Stimulated activated CD4-positive, alpha-beta T cell treated with anti-CD3 and anti-CD28 coated beads, Interleukin-2, amount 100 ng/mL, for 48 hours (primary cell): ENCODE measurements at regions not wholly inside any gene's neighbourhood (a gene's known extent, or its start where the extent isn't known, plus 50 kb on each side); places are given as distances from the start of the nearest gene placed in this dataset.

Experiments
- DNase-seq, 2 donors: peaks; one replicate each; pipeline ENCODE4 v3.0.0-alpha.2; 2020

DNA sequence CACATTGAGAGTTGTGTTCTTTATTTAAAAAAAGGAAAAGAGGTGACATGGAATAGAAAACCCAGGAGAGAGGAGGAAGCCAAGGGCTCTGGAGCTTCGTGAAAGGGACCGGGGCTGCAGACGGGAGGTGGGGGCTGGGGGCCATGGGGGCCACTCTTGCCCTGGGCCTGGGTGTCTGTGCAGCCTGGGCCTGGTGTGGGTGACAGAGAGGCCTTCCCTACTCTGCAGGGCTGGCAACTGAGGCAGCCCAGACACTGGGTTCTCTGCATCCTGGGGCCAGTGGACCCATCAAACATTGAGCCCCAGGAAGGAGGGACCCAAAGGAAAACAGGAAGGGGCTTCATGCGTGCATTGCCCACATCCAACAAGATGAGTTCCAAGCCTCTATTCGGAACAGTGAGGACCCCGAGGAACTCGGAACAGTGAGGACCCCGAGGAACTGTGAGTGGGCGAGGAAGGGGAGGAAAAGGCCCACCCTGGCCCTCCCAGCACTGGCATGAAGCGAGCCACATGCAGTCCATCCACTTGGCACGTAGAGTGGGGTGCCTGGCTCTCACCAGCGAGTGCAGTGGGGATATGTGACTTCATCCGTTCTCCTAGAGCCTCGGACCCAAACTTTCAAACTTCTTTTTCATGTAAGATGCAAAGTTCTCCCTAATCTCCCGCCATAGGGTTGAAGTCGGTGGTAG lies 1121.6 kb downstream of the BRD1 start:
- no peak for DNase-seq

DNA sequence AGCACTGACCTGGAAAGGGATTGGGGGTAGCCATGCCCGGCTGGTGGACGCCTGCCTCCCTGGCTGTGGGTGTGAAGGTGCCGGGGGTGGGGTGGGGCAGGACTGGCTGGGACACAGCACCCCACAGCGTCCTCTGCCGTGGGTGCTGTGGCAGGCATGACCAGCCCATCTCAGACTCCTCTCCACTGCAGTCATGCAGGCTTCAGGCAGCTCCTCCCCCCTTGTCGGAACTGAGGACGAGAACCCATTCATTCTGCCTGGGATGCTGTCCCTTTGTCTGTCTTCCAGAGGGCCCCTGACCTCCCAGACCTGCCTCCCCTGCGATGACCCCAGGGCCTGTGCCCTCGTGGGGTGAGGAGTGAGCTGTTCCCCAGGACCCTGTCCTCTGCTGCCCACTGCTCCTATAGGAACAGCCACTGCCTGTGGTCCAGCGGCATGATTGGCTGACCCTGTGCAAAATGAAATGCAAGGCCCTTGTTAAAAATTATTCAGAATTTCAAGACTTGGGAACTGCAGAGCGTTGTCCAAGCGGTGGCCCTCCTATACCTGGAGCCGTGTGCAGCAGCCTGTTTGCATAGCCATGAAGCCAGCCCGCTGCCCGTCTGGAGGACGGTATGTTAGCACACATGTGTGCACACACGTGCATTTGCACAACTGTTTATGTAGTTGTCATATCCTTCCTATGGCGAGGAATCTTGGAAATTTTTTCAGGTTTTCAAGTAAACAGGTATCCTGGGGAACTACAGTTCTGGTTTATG lies 1122.3 kb downstream of the BRD1 start:
- no peak for DNase-seq

DNA sequence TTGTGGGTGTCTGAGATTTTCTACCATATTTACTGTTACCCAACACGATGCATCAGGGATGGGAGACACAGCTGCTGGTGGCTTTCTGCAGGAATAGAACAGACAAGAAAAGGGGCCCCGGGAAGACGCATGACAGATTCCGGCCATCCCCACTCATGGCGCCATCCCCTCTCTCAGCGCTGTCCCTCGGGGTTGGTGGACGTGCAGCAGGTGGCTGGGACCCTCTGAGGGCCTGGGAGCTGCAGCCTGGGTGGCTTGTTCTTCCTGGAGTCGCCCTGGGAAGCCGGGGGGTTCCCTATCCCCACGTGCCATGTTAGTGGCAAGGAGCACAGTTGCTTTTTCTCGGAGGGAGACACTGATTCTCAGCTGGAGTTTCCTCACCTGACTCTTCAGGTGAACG lies 1123.3 kb downstream of the BRD1 start:
- DNase-seq, result no peak

DNA sequence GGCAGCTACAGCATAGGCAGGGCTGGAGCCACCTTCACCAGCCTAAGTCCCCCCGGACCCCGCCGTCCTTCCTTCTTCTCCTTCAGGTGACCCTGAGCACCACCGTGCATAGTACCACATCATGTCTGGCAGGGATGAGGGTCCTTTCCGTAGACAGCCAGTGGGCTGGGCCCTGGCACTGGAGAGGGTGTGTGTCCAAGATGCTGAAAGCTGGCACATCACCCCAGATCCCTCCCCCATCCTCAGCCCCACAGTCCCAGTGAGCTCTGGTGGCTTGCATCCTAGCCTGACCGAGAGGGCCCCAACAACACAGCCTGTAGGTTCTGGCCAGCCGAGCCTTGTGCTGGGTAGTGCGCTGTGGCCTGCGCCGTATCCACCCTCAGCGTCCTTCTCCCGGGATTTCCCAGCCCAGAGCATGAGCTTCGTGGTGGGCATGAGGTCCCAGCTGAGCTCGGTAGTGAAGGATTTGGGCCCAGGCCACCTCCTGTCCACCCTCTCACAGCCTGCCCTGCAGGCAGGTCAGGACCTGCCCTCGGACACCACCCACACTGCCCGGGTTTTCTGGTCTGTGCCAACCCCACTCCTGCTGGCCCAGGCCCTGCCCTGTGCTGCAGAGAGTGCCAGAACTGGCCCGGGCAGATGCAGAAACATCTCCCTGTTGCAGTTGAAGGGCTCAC lies 1124.3 kb downstream of the BRD1 start:
- no peak for DNase-seq

DNA sequence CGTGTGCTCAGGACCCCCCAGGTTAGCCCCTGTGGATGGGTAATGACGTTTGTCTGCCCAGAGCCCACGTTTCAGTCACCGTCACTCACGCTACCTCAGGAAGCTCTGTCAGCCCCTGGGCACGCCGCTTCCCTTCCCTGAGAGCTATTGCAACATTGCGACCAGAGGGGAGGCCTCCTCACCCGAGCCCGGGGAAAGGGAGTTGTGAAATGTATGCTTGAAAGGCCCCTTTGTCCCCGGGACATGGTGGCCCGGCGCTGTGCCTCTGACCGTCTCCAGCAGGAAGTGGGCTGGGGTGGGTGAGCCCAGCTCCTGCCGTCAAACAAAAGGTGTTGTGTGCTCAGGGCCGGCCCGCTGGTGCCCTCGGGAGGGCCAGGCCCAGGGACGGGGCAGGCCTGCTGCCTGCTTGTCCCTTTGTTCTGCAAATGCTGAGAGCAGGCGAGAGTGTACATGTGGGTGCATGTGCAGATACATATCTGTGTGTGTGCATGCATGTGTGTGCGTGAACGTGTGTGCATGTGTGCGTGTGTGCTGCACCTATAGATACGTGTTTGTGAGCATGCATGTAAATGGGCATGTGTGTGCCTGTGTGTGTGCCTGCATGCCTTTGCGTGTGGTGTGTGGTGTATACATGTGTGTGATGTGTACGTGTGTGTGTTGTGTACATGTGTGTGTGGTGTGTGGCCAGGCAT lies 1125.0 kb downstream of the BRD1 start:
- DNase-seq, result no peak

DNA sequence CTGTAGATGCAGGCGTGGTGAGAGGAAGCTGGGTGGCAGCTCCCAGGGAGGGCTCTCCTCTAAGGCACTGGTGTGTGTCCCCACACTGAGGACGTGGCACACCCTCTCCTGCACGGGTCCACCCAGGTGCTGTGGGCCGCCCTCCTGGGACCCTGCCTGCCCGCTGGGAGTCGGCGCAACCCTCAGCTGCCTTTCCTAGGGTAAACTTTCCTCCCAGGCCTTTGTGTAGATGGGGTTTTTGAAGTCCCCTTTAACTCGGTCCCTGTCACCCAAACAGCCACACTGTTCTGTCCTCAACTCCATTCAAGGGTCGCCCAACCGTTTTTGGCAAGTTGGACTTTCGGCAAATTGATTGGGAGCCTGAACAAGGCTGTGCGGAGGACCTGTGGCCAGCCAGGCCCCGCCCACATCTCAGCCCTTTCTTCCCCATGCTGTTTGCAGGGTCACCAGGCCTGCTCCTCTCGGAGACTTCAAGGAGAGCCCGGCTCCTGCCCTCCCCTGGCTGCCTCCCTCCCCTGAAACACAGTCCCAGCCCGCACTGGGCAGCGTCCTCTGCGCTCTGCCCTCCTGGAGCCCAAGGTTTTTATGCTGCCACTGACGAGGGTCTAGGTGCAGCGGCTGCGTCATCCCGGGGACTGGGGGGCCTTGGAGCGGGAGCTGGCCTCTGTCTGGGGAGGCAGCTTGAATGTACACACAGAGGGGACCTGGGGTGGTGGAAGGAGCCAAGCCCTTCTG lies 1126.2 kb downstream of the BRD1 start:
- DNase-seq, result no peak

DNA sequence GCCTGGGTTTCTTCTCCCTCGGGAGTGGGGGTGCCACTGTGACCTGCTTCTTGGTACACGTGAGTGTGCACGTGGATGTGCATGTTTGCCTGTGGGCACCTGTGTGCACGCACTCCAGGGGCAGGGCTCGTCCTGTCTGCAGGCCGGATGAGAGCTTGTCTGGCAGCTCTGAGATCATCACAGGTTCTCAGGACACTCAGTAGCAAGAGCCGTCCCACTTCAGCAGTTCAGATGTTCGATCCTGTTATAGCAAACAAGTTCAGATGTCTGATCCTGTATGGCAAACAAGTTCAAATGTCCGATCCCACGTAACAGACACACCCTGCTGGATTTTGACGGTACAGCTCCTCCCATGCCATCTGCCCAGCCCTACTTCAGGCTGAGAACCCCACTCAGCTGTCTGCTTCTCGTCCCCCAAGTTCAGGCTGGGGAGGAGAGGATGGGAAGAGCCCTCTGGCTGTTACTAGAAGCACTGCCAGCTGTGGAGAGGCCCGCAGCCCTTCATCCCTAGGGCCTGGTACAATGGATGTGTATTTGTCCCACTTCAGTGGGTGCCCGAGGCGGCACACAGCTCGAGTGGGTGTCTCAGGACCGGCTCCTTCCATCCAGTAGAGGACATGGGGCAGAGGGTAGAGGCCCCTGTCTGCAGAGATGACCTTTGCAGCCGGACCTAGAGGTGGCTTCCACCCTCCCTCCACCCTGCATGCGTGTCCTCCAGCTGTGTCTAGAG lies 1126.9 kb downstream of the BRD1 start:
- DNase-seq, result no peak

DNA sequence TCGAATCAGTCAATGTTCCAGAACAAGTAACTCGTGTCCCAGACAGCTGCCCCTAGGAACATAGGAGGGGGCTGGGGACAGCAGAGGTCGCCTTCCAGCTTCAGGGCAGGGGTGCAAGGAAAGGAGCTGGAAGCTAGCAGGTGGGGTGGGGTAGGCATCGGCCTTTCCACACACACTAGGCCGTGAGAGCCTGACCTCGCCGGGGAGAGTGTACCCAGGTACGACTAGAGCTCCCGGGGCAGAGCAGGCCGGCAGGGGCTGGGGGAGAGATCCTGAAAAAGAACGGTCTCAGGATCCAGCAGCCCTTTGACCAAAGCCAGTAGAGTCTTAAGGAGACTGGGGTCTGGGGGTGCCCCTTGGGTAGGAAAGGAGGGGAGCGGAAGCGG lies 1127.5 kb downstream of the BRD1 start:
- DNase-seq, result no peak

DNA sequence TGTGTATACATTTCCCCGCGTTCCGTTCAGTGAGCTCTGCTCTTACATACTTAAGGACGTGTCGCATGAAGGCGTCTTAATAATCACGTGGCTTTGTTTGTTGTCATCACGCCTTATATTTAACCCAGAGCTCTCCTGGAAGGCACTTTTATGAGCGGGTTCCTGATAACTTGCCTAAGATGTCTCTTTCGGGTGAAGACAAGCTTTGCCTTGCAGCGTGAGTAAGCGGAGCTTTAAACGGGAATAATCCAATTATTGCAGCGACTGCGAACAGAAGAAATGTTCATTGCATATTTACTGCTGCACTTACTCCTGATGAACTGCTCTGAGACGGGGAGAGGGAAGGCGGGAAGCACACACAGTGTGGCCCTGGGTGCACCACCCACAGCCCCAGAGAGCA lies 1128.2 kb downstream of the BRD1 start:
- no peak for DNase-seq

DNA sequence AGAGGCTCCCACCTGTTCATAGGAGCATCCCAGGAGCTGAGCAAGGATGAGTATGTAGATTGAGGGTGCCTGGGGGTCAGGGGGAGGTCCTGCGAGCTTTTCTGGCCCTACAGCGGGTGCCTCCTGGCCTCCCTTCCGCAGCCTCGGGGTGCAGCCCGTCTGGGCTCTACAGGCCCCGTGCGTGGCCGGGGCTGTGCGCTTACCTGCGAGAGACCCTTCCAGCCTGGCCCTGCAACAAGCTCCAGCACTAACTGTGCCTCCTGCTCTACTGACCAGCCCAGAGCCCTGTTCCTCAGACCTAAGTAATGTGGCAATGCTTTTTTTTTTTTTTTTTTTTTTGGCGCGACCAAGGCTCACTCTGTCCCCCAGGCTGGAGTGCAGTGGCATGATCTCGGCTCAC lies 1129.1 kb downstream of the BRD1 start:
- DNase-seq, result no peak

DNA sequence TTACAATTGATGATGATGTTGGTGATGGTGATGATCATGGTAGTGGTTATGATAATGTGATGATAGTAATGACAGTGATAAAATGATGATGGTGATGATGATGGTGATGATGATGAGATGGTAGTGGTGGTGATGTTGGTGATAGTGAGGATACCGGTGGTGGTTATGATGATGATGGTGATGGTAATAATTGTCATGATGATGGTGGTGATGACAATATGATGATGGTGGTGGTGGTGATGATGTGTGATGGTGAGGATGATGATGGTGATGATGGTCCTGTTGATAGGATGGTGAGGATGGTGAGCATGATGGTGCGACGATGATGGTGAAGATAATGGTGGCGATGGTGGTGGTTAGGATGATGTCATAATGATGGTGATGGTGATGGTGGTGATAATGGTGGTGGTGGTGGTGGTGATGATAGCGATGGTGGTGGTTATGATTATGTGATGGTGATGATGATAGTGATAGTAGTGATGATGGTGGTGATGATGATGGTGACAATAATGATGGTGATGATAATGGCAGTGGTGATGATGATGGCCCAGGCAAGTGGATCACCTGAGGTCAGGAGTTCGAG lies 1129.9 kb downstream of the BRD1 start:
- no peak for DNase-seq

DNA sequence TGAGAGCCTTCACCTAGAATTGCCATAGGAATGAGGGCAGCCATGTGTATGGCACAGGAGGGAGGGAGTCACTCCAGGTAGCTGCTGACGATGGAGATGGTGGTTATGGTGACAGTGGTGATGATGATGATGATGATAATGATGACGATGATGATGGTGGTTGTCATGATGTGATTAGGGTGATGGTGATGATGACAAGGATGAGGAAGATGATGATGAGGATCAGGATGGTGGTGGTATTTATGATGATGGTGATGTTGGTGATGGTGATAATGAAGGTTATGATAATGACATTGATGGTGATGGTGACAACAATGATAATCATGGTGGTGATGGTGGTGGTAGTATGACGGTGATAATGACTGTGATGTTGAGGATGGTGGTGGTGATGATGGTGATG lies 1130.5 kb downstream of the BRD1 start:
- DNase-seq, result no peak

DNA sequence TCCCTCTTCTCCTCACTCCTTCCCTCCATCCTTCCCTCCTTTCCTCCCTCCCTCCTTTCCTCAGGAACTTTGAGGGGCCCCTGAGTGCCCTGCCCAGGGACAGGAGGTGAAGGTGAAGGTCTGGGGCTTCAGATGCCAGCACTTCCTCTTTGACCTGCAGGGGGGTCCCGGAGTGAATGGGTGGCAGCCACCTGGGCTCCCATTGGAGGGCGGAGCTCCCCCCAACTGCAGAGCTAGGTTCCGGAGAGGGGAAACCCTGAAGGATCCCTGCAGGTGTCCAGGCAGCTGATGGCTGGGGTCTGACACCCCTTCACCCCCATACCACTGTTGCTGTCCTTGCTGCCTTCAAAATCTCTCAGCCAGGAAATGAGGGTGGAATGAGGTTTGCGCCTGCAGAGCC lies 1131.3 kb downstream of the BRD1 start:
- no peak for DNase-seq

DNA sequence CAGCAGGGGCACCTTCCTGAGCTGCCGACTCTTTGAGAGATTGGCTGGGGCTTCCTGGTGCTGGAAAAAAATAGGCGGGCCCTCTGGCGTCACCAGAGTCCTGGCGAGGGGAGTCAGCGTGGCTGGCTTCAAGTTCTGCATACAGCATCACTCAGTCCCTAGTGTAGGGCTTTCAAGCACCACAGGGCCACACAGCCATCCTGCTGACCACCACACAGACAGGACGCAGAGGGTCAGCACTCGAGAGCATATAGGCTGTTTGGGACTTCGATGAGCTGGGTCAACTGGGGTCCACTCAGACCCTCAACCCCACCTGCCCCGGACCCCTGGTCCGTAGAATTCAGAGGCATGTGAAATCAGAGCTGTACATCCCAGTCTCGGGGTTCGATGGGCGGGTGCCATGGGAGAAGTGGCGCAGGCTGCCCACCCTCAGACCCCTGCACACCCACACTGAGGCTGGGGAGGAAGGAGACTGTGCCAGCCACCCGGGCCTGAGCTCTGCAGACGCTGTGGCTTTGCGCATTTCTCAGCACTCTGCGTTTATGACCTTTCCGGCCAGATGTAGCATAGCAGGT lies 1131.9 kb downstream of the BRD1 start:
- DNase-seq, result no peak

DNA sequence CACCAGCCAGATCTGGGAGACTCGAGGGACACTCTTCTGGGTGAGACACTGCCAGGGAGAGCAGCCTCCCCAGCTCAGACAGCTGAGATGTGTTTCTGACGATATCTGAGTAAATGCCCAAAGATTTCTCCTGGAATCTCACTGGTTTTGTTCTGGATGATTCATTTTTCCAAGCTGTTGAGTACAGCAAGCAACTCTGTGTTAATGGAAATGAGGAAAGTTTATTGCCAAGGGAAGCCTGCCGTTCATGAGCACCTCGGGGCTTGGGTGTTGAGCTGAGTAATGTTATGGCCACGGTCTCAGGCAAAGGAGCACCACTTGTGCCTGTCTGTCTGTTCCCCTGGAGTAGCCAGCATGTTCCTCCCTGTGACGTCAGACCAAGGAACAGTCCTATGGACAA lies 1132.4 kb downstream of the BRD1 start:
- no peak for DNase-seq

DNA sequence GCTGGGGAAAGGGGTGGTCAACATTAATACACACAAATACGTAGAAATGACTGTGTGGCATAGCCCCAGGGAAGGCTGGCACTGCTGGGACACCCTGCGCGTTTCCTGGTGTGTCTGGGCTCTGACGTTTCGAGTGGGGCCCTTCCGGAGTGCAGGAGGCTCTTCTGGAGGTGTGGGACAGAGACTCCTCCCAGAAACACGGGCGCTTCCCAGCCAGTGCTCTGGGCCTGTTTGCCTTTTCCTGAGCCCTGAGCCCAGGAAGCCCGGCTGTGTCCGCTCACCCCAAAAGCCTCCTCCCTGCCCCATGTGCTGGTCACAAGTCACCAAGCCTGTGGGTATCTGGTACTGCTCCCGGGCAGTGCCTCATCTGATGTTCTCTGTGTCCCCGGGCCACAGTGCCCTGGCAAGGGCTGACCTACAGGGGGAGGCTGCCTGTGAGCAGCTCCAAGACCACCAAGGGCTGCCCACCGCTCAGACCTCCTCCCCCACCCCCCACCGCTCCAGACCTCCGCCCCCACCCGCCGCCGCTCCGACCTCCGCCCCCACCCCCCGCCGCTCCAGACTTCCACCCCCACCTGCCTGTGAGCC lies 1133.3 kb downstream of the BRD1 start:
- DNase-seq, result no peak

DNA sequence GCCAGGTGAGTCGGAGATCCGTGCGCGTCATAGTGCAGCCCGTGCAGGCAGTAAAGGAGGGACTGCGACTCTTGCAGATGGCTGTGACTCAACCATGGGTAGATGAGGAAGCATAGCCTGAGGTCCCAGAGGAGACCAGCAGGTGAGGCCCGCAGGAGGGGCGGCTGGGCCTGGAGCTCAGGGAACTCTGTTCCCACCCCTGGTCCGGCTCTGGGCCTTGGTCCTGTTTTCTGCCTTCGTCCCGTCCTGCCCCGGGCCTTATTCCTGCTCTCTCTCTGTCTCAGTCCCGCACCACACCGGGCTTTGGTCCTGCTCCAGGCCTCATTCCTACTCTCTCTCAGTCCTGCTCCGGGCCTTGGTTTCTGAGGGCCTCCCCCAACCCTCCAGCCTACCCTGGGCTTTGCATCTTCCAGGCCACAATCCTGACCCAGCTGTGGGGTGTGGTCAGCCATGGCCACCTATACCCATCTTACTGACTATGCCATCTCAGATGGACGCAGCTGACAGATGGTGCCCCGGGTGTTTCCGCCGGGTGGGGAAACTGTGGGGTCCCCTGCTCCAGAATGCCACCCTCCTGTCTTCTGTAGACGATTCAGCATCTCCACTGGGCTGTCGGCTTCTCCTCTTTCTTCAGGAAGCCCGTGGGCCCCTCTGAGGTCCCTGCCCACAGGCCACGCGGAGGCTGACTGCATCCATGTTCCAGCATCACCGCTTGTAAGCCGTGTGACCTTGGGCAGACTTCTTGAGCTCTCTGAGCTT lies 1134.1 kb downstream of the BRD1 start:
- DNase-seq, result no peak

DNA sequence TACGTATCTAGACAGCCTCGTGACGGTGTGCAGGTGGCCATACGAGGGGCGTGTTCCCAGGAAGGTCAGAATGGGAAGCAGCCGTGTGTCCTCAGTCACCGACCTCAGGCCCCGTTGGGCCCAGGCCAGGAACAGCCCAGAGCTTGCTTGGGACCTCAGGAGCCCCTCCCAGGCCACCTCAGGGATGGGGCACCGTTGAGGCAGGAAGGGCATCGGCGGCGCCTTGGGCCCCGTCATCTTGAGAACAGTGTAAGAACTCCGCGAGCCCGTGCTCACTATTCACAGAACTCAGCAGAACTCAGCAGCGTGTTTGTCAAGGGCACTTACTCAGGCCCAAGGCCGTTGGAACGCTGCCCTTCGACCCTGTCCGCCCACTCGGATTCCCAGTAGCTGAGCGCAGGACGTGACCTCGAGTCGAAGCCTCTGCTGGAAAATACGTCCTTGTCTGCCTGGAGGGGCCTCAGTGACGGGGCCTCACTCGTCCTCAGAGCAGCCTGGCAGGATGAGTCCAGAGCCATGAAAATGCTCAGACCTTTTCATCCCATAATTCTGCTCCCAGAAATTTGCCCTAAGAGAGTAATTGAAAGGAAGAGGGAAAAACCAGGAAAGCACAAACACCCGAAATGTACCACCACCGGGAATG lies 1134.8 kb downstream of the BRD1 start:
- no peak for DNase-seq

DNA sequence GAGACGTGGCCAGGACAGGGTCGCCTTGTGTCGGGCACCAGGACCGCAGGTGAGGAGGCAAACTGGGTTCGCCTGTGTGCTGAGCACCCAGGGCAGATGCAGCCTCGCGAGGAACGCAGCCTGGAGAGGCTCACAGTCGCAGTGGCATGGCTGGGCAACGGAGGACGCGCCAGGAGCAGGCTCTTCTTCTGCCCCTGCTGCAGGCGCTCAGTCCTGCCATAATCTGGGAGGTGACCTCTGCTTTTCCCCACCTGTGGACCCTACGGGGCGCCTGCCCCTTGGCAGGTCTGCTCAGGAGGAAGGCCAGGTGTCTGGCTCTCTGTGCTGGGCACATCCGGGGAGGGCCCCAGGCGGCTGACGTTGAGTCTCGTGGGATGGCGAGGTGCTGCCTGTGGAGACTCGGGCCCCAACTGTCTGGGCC lies 1136.2 kb downstream of the BRD1 start:
- no peak for DNase-seq
